Right lobe of liver (tissue), 4 donors: ENCODE measurements at regions not wholly inside any gene's neighbourhood (a gene's known extent, or its start where the extent isn't known, plus 50 kb on each side); places are given as distances from the start of the nearest gene placed in this dataset.

Source experiments
- CTCF ChIP-seq, 4 donors: fragments of 200-600 bp in 3 of 4; fragments of 450-650 bp in 1 of 4; IDR thresholded peaks; one replicate each; pipeline versions ENCODE4 v1.5.1 to v1.8.0; 2016 to 2022; ENCODE audit warnings: antibody characterized with exemption in 4 of 4, mild to moderate bottlenecking in 2 of 4
- POLR2A ChIP-seq: fragments of 450-650 bp; IDR thresholded peaks from one replicate; pipeline ENCODE4 v1.6.1; 2017; ENCODE audit warnings: antibody characterized with exemption, mild to moderate bottlenecking
- donor health status: DM: no; HTN: no; CAD: no.
- donor health status: DM: no; HTN: no; CAD: no.
- donor health status: DM: no; HTN: yes; CAD: no.

- TF ChIP-seq POLR2A (no peak), CTCF (IDR thresholded peaks at IDR 0.05) (no peak)
These were observed 81.2 kb upstream of the PHACTR1 start for GRCh38 chr6:12635375-12635774.
